Stimulated activated CD8-positive, alpha-beta memory T cell treated with anti-CD3 and anti-CD28 coated beads, Interleukin-4, amount 100 ng/mL, for 4 hours (primary cell): ENCODE measurements at regions not wholly inside any gene's neighbourhood (a gene's known extent, or its start where the extent isn't known, plus 50 kb on each side); places are given as distances from the start of the nearest gene placed in this dataset.

ENCODE experiments used
- DNase-seq, 2 donors: peaks; one replicate each; pipeline ENCODE4 v3.0.0-alpha.2; 2020; ENCODE audit warnings: low read depth in 2 of 2, low spot score in 1 of 2

GRCh38 chr2:16832910-16833309 lies 167.3 kb upstream of the CYRIA start:
- DNase-seq, result no peak

- DNase-seq, result no peak
Observed at GRCh38 chr2:16828828-16829160, 163.2 kb upstream of the CYRIA start.

DNA sequence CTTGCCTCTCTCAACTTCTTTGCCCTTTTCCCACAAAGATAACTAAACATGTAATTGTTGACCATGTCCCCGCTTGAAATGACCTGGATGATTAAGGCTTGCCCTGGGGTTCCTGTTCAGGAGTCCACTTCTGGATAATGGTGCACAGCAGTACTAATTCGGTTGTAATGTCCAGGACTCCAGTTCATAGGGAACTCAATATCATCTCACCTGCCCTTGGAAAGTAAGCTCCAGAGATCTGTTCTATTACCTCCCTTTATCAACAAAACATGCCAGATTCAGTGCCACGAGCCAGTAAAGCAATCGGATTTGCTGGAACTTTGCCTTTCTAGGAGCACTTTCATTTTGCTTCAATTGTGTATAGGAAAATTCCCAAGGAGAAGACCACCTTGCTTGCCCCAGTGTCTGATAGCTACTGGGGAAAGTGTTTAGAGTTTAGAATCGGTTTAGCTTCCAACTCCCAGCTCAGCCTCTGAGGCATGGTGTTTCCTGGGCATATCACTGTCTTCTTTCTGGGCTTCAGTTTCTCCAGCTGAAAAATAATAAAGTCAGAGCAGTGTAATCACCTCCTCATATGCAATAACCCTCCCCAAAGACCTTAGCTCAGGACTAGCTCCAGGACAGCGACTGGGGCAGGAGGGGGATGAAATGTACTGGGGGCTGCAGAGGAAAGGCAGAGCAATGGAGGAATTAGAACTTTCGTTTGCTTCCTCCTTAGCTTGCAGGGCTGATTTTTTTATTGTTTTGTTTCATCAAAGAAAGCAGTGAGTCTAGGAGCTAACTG lies 162.6 kb upstream of the CYRIA start:
- DNase-seq, result no peak

- DNase-seq, result no peak
Observed at GRCh38 chr2:16824472-16824871, 158.8 kb upstream of the CYRIA start.

DNA sequence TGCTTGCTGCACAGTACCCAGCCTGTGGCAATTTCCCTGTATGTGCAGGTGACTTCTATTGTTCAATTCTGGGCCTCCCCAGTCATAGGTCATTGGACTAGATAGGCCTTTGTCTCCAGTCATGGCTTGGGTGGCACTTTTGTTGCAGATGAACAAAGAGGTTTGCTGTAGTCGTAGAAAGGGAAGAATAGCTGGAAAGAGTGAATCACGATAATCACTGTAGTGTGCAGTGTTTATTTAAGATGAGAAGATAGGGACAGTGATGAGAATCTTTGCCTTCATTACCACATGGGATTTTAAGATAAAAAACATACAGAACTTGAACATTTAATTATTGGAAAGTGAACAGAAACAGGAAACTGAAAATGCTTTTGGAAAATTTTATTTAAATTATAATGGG lies 156.1 kb upstream of the CYRIA start:
- no peak for DNase-seq

DNA sequence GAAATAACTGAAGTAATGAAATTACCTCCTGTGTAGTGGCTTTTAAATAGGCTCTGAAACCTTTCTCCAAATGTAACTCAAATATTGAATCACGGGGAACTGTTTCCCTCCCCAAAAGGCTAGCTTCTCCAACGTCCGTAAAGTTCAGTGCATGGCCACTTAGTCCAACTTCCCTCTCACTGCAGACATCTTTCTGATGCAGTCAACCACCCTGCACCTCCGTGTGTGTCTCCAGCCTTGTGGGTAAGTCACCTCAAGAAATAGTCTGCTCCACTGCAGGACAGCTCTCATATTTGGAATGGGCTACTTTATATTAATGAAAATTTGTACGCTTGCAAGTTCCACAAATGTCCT lies 152.5 kb upstream of the CYRIA start:
- DNase-seq, result no peak

- no peak for DNase-seq
Observed at GRCh38 chr2:16817305-16818202, 151.9 kb upstream of the CYRIA start.

DNA sequence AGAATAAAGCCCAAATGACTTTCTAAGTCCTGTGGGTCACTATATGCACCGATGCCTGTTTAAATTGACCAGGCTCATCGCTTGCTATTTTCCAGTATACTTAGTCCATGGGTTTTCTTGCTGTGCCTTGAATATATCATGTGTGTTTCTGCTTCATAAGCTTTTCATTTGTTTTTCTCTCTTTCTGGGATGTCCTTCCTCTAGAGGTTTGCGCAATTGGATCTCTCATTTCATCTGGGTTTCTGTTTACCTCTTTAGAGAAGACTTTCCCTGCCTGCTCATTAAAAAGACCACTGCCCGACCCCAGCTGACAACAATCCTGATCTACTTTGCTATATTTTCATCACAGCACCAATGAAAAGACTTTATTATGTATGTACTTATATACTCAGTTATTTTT lies 150.9 kb upstream of the CYRIA start:
- DNase-seq, result no peak

- DNase-seq, result no peak
Observed at GRCh38 chr2:16816016-16816415, 150.4 kb upstream of the CYRIA start.

DNA sequence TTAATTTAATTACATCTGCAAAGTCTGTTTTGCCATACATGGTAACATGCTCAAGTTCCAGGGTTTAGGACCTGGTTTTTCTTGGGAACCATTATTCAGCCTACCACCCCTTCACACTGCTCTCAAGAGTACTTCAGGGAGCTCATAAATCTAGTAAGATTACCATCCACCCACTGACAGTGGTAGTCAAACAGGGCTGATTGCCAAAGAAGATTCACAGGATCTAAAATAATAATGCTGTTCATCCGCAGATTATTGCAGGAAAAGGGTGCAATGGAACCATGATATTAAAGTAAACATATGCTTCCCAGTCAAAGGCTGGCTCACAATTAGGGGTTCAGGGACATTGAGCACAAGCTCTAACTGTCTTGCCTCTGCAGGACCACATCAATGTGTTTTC lies 148.0 kb upstream of the CYRIA start:
- no peak for DNase-seq

- DNase-seq, result no peak
Observed at GRCh38 chr2:16798472-16798871, 132.8 kb upstream of the CYRIA start.

GRCh38 chr2:16791496-16791895 lies 125.9 kb upstream of the CYRIA start:
- DNase-seq, result no peak

- DNase-seq, result no peak
Observed at GRCh38 chr2:16785149-16785548, 119.5 kb upstream of the CYRIA start.

- DNase-seq, result no peak
Observed at GRCh38 chr2:16784652-16785051, 119.0 kb upstream of the CYRIA start.

DNA sequence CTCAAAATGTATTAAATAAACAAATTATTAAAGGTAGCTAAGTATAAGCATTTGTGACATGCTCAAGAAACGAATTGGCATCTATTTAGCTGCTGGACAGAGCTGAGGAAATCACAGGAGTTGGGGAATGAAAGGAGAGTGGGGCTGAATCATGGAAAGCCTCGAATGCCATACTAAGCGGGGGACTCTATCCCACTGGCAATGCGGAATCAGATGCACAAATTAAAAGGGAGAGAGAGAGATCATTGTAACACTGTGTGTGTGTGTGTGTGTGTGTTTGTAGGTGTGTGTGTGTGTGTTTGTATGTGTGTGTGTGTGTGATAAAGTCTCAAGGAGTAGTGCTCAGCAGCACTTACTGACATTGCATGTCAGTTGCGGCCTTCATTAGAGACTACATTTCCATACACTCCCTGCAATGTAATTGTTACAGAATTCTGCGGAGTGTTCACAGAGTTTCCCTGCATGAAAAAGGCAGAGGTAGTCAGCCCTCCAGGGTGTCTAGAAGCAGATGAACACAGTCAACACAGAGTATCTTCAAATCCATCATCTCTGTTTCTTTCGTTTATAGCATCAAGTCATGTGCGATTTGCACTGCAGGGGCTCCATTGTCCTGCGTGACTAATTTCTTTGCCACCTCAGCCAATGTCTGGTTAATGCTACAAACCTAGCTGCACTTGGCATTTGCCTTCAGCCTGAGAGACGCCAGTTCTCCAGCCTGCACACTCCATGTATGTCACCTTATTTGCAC lies 111.7 kb upstream of the CYRIA start:
- DNase-seq, result no peak

- no peak for DNase-seq
Observed at GRCh38 chr2:16775899-16776231, 110.2 kb upstream of the CYRIA start.

DNA sequence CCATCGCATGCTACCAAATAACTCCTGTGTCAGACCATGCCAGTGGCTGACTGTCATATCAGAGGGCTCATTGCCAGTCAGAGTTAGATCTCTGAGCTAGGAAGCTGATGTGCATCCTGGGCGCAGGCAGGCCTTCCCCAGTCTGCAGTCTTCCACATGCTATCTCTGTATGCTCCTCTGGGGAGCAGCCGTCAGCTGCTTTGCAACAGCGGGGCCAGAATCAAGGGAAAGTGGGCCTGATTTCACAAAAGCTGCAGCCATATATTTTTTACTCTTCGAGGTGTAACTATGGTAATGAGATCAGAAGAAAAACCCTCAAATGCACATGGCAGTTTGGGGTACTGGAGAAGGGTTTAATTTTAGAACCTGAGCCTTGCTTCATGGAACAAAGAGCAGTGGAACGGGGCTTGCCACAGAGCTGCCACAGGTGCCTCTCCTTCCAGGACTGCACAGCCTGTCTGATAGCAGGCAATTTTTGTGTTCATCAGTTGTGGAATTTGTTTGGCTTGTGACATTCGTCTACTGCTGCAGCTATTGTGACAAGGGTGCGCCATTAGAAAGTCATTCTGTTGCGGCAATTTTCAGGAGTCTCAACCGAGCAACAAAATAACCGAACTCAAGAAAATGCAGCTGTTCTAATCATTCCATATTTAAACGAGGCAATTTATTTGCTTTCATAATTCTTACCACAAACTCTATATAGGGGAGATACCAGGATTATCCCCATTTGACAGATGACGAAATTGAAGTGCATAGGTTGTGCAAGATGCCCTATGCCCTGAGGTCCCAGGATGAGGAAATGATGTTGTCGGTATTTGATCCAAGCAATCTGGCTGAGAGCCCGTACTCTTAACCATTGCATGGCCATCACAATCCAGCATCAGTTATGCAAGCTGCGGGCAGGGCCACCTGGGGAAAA lies 109.6 kb upstream of the CYRIA start:
- DNase-seq, result no peak

DNA sequence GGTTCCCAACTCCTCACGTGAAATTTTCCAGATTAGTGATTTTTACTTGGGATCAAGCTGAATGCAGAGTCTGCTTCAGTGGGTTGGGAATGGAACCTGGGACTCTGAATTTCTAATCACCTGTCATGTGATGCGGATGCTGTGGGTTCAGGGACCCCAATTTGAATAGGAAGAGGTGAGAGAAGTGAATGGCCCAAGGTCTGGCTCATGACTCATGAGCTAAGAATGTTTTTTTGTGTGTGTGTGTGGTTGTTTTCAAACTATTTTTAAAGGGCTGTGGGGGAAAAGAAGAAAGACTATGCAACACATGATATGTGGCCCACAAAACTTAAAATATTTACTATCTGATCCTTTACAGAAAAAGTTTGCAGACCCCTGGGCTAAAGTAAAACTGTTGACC lies 108.5 kb upstream of the CYRIA start:
- DNase-seq, result no peak

DNA sequence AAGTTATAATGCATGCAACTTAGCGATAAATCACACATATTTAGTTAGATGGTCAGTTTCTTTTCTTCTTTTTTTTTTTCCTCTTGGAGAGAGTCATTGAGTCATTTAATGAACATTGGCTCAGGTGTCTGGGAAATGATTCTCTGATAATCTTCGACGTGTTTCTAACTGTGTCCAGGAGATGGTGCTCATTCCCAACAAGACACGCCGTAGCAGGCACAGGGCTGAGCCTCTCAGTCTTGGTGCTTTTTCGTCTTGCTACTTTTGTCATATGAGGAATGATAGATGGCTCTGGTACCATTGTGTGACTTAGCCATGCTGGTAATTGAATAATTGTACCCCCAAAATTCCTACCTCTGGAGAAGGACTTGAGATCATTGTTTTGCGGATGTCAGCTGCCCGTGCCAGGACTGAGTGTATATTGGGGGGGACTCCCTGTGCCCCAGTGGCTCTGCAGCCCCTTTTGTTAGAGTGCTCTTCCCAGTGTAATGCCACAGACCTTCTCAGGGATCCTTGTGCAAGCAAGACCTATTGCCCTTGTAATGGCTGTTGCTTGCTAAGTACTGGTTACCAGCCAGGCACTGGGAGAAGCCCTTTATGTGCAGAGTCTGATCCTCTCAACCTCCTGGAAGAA lies 107.6 kb upstream of the CYRIA start:
- DNase-seq, result no peak

- DNase-seq, result no peak
Observed at GRCh38 chr2:16767789-16768476, 102.3 kb upstream of the CYRIA start.
